ENCODE measurements at regions not wholly inside any gene's neighbourhood (a gene's known extent, or its start where the extent isn't known, plus 50 kb on each side); places are given as distances from the start of the nearest gene placed in this dataset.

GRCh38 chrX:137387646-137388045 is 178.3 kb upstream of the ZIC3 start:
- H3K36me3 ChIP-seq (ENCODE audit: control insufficient read depth in 2 of 2, extremely low read depth in 1 of 2, insufficient read depth in 2 of 2, low read length in 2 of 2) = no peaks in the 10 kb centered on the region
- H3K4me2 ChIP-seq (ENCODE audit: control insufficient read depth, extremely low read depth, insufficient read depth, low read depth, low read length) = no peak overlapping the region
- H3K4me3 ChIP-seq (ENCODE audit: control insufficient read depth in 2 of 3, extremely low read depth in 1 of 3, insufficient read depth in 2 of 3, low read depth in 1 of 3, low read length in 3 of 3) = no peak overlapping the region
- H3K4me1 ChIP-seq (ENCODE audit: control insufficient read depth, extremely low read depth, insufficient read depth, low read length) = no peaks in the 10 kb centered on the region
- no peaks in the 10 kb centered on the region for H3K9me3 ChIP-seq (ENCODE audit: control insufficient read depth, low read depth, low read length)
- H3K27me3 ChIP-seq (ENCODE audit: control insufficient read depth, extremely low read depth, insufficient read depth, low read length) = no peaks in the 10 kb centered on the region
- TF ChIP-seq CTCF (optimal IDR thresholded peaks at IDR 0.05 in 1 of 3, IDR thresholded peaks at IDR 0.05 in 1 of 3, conservative IDR thresholded peaks at IDR 0.05 in 1 of 3; ENCODE audit: extremely low read depth in 1 of 3, insufficient read depth in 2 of 3, low read length in 3 of 3) (no peak), EZH2 (IDR thresholded peaks at IDR 0.05; ENCODE audit: low read length) (no peak)
- H4K20me1 ChIP-seq (ENCODE audit: control insufficient read depth, extremely low read depth, insufficient read depth, low read length) = no peaks in the 10 kb centered on the region
- FAIRE-seq (no peak), DNase-seq (ENCODE audit: low read depth, low spot score) (no peak)
- no peak overlapping the region for H3K9ac ChIP-seq (ENCODE audit: control insufficient read depth, extremely low read depth, insufficient read depth, low read length)
- dilution Hi-C loops (cut with MboI; ENCODE audit: extremely low pct_ligation_motif_present, low sequenced_read_pairs) = no loop called here
- no peak overlapping the region for H3K27ac ChIP-seq (ENCODE audit: control insufficient read depth, insufficient read depth, low read length)
- H2AFZ ChIP-seq (ENCODE audit: control insufficient read depth, low read length) = no peak overlapping the region
- H3K79me2 ChIP-seq (ENCODE audit: control insufficient read depth, insufficient read depth, low read length) = no peaks in the 10 kb centered on the region
- no peaks in the 10 kb centered on the region for H3K9me1 ChIP-seq (ENCODE audit: control insufficient read depth, extremely low read depth, insufficient read depth, low read length)

- TF ChIP-seq EZH2 (IDR thresholded peaks at IDR 0.05; ENCODE audit: low read length) = no peak
- no peak for TF ChIP-seq CTCF (optimal IDR thresholded peaks at IDR 0.05 in 1 of 3, IDR thresholded peaks at IDR 0.05 in 1 of 3, conservative IDR thresholded peaks at IDR 0.05 in 1 of 3; ENCODE audit: extremely low read depth in 1 of 3, insufficient read depth in 2 of 3, low read length in 3 of 3)
- Histone ChIP-seq H3K79me2 (ENCODE audit: control insufficient read depth, insufficient read depth, low read length) (no peaks in the 10 kb centered on the region), H3K9me3 (ENCODE audit: control insufficient read depth, low read depth, low read length) (no peaks in the 10 kb centered on the region), H3K27ac (ENCODE audit: control insufficient read depth, insufficient read depth, low read length) (no peak overlapping the region), H2AFZ (ENCODE audit: control insufficient read depth, low read length) (no peak overlapping the region), H3K9me1 (ENCODE audit: control insufficient read depth, extremely low read depth, insufficient read depth, low read length) (no peaks in the 10 kb centered on the region), H3K4me2 (ENCODE audit: control insufficient read depth, extremely low read depth, insufficient read depth, low read depth, low read length) (no peak overlapping the region), H3K4me3 (ENCODE audit: control insufficient read depth in 2 of 3, extremely low read depth in 1 of 3, insufficient read depth in 2 of 3, low read depth in 1 of 3, low read length in 3 of 3) (no peak overlapping the region), H3K36me3 (ENCODE audit: control insufficient read depth in 2 of 2, extremely low read depth in 1 of 2, insufficient read depth in 2 of 2, low read length in 2 of 2) (no peaks in the 10 kb centered on the region), H3K27me3 (ENCODE audit: control insufficient read depth, extremely low read depth, insufficient read depth, low read length) (no peaks in the 10 kb centered on the region), H3K9ac (ENCODE audit: control insufficient read depth, extremely low read depth, insufficient read depth, low read length) (no peak overlapping the region), H4K20me1 (ENCODE audit: control insufficient read depth, extremely low read depth, insufficient read depth, low read length) (no peaks in the 10 kb centered on the region), H3K4me1 (ENCODE audit: control insufficient read depth, extremely low read depth, insufficient read depth, low read length) (no peaks in the 10 kb centered on the region)
- no peak for DNase-seq (ENCODE audit: low read depth, low spot score)
- no peak for FAIRE-seq
- dilution Hi-C loops (cut with MboI; ENCODE audit: extremely low pct_ligation_motif_present, low sequenced_read_pairs) = no loop called here
These were observed 199.8 kb upstream of the ZIC3 start for GRCh38 chrX:137366018-137366633.

All from keratinocyte (primary cell).